Myocyte (in vitro differentiated cells): ENCODE measurements at regions not wholly inside any gene's neighbourhood (a gene's known extent, or its start where the extent isn't known, plus 50 kb on each side); places are given as distances from the start of the nearest gene placed in this dataset.

Experiments
- DNase-seq: peaks from one replicate; pipeline ENCODE4 v3.0.0-alpha.2; 2012; ENCODE audit warnings: low read depth

DNA sequence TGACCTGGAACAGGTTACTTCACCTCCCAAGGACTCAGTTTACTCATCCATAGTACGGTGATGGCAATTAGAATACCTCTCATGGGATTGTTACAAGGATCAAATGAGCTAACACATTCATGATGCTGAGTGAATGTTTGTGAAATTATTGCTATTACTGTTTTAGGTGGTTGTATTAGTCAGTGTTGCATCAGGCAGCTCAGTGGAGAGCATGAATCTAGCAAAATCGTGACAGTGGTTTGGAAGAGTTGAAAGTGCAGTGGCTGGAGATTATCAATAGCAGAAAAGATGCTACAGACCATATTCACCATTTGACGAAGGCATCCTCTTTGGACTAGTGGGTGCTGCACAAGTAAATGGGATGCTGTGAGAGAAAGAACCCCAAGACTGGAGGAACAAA lies 50.4 kb upstream of the CTNNBL1 start:
- no peak for DNase-seq

DNA sequence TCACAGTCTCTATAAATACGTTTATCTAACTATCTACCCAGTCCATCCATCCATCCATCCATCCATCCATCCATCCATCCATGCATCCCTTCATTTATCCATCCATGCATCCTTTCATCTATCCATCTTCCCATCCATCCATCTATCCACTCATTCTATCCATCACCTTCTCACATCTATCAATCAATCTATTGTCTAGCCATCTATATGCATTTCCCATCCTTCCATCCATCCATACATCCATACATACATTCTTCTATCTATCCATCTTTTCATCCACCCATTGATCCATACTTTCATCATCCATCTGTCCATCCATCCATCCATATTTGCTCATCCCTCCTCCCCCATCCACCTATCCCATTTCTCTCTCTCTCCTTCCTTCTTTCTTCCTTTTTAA lies 51.6 kb upstream of the CTNNBL1 start:
- no peak for DNase-seq

DNA sequence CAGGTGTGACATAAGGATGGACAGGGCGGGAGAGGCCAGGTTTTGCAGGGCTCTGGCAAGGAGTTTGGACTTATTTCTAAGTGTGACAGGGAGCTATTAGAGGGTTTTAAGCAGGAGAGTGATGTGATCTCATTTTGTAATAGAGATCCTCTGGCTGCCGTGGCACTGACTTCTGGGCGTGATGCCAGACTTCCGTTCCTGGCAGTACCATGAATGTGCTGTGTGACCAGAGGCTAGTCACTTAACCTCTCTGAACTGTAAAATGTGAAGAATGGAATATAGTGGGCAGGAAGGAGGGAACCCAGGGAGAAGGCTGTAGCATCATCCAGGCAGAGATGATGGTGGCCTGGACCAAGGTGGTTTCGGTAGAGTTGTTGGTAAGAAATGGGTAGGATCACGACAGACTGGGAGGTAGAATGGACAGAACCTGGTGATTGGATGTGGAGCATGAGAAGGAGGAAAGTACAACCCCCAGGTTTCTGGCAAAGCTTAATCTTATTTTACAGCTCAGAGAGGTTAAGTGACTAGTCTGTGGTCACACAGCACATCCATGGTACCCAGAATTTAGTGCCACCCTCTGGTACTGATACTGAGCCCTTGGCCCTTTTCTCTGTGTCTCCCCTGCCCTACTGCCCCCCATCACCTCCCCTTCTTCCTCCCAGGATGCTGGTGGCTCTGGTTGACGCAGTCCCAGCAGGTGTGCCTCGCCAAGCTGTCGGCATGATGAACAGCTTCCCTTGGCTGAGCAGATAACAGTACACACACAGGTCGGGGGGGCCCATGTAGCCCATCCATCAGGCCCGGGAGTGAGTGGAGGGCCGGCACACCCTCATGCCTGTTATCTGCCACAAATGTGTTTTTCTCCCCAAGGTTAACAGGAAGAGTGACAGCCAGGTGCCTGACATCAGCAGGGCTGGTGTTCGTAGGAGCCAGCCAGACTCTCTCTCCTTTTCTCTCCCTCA lies 52.9 kb upstream of the CTNNBL1 start:
- peak; percentile 34 for DNase-seq

DNA sequence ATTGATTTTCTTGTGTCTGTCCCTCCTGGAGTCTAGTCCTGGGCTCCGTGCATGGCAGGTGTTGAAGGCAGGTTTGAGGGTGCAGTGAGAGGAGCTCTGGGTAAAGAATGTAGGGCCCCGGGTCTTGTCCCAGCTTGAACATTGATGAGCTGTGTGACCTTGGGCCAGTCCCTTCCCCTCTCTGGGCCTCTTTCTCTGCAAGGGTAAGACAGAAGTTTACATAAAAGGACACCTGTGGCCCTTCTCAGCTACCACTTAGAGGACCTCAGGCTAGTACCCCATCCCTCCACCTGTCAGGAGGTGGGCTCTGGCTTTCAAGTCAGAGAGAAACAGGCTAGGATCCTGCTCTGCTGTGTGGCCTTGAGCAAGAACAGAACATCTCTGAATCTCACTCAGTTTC lies 55.3 kb upstream of the CTNNBL1 start:
- DNase-seq, result no peak

DNA sequence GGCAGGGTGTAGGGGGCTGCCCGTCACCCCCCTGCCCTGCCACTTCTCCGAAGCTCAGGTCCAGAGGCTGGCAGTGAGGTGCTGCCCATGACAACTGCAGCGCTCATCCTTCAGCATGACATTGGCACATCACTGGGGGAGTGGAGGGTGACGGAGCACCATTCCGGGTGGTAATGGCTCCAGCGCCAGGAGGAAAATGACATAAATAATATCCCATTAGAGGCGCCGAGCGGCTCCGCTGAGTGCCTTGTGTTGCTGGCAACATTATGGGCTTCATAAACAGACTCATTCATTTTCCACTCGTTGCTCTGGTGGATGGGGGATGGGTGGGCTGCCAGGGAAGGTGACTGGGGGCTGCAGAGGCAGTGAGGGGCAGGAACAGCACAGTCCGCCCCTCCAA lies 56.9 kb upstream of the CTNNBL1 start:
- DNase-seq, result no peak

DNA sequence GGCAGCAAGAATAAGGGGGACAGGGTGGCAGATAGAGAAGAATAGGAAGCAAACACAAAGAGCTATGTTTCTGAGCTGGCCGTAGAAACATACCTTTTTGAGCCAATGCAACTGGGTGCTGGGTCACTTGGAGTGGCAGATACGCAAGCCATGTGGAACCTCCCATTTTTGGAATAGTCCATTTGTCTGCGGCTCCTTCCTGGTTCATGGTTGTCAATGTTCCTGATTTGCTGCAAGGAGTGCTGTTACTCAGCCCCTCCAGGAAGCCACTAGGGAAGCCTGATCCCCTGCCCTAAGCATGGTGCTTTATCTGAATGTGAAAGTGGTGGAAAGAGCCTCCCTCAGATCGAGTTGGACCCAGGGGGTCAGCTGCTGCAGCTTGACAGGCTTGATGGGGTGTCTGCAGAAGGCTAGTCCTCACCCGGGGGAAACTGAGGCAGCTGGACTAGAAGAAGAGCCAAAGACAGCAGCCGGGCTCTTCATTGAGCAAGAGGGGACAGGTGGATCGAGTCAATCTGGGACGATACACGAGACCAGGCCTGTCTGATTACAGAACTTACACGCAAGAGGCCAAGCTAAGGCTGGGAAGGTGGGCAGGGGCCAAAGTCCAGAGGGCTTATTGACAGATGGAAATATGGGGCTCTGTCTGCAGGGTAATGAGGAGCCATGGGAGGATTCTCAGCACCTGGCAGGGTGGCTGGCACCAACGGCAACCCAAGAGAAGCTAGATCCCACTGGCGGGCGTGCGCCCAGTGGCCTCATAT lies 57.4 kb upstream of the CTNNBL1 start:
- no peak for DNase-seq

DNA sequence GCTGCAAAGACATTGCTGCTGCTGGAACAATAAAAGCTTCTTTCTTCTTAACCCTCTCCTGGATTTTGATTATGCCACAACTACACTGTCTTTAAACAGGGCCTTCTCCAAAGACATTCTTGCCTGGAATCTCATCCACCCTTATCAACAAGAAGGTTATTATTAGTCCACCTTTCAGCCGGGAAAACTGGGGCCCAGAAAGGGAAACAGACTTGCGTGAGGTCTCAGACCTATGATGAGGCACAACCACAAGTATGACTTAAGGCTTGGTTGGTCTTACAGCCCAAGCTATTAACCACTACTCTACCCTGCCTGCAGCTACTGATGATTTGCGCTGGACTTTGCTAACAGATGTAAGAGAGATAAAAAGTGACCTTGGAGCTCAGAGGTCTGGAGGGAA lies 62.8 kb upstream of the CTNNBL1 start:
- DNase-seq, result peak; percentile 20

DNA sequence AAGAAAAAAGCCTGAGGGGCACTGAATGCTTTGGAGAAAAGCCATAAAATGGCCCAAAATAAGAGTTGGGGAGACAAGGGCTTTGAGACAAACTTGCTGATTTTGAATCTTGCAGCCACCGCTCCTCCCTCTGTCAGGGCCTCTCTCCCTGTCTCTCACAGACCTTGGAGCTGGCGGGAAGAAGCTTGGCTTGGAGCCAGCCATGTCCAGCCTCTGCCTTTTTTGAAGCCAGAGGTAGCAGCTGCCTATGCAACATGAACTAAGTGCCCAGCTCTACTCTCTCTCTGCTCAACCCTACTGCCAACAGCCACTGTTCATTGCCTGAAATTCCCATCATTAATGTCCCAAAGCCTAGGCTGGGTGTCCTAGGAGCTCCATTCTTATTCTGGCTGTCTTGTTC lies 63.7 kb upstream of the CTNNBL1 start:
- no peak for DNase-seq

DNA sequence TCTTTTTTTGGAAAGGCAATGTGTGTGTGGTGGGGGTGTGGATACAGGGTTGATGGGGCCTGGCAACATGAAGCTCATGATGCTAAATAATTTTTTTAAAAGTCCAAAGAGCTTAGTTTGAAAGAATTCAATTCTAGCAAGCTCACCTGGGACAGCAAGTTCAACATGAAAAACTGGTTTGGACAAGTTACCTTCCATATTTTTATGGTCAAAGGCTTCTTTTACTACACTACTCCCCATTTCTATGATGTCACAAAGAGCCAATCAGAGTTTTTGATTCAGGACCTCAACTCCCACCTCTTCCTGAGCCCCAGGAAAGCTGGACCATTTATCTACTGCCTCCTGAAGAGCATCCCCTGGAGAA lies 66.1 kb upstream of the CTNNBL1 start:
- DNase-seq, result no peak

DNA sequence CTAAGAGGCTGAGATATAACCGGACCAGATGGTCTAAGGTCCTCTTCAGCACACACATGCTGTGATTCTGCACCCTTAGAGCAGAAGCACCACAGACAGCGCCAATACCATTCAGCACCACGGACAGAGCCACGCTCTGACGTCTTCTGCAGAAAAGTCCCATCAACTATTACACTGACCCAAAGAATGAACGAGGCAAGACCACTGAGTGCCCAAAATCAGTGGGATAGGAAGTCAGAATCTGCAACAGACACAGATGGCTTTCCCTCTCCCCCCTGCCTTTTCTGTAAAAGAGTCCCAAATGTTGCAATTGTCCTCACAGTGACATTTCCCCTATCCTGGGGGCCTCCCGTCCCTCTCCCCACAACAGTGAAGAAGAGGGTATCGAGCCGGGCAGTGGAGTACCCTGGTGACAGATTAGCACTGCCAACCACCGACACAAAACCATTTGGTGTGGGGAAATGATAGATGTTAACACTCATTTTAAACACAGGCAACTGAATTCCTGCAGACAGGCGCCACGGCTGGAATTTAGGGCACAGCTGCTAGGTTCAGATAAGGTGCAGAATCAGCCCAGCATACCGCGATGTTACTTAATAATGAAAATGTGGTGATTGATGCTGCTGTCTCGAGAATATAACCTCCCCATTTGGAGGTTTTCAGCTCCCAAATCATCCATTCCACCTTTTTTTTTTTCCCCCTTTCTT lies 66.6 kb upstream of the CTNNBL1 start:
- peak; percentile 80 for DNase-seq

DNA sequence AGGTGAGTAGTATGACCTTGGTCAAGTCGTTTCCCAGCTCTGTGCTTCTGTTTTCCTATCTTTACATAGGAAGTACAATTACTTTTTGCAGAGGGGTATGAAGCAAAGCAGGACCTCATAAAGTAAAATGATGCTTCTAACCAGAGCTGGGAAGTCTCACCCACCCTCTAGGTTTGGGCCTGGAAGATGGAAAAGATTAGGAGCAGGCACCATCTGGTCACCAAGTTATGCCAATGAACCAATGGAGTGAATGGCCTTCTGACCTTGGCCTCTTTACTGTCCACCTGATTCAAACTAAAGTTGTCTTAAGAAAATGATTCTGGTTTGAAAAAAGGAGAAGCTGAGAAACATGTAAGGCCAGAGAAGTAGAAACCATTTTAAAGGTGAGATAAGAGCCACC lies 68.9 kb upstream of the CTNNBL1 start:
- DNase-seq, result no peak

DNA sequence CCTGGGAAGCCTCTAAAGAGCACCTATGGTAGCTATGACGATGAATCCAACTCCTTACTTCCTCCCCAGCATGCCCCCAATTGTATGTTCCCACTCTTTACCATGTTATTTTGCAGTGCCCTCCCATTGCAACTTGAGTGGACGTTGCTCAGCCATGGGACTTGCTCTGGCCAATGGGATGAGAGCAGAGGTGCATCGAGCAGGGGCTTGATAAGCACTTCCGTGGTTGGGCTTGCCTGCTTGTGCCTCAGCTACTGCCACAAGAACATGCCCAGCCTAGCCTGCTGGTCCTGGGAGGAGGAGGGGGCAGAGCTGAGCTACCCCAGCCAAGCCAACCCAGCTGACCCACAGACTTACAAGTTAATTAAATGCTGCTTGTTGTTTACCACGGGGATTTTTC lies 71.1 kb upstream of the CTNNBL1 start:
- no peak for DNase-seq

DNA sequence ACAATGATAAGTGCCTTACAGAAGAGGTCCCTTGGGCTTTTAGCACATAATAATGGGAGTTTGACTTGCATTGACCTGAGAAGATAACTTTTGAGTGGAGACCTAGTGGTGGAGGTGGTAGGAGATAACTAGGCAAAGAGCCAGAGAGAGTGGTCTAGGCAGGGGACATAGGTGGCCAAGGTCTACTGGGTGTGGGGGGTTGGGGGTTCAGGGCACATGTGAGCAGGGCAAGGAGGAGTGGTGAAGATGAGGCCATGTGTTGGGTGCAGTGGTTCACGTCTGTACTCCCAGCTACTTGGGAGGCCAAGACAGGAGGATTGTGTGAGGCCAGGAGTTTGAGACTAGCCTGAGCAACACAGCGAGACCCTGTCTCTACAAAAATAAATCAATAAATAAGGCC lies 74.3 kb upstream of the CTNNBL1 start:
- DNase-seq, result no peak

DNA sequence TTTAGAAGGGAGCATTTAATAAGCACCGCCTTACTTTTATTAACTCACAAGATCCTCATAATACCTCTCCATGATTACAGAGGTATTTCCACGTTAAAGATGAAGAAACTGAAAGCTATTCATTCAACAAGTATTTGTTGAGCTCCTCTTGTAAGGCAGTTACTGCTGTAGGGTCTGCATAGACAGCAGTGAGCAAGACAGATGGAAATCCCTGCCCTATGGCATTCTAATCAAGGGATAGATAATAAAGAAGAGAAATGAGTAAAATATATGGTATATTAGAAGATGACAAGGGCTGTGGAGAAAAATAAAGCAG lies 77.8 kb upstream of the CTNNBL1 start:
- DNase-seq, result no peak

DNA sequence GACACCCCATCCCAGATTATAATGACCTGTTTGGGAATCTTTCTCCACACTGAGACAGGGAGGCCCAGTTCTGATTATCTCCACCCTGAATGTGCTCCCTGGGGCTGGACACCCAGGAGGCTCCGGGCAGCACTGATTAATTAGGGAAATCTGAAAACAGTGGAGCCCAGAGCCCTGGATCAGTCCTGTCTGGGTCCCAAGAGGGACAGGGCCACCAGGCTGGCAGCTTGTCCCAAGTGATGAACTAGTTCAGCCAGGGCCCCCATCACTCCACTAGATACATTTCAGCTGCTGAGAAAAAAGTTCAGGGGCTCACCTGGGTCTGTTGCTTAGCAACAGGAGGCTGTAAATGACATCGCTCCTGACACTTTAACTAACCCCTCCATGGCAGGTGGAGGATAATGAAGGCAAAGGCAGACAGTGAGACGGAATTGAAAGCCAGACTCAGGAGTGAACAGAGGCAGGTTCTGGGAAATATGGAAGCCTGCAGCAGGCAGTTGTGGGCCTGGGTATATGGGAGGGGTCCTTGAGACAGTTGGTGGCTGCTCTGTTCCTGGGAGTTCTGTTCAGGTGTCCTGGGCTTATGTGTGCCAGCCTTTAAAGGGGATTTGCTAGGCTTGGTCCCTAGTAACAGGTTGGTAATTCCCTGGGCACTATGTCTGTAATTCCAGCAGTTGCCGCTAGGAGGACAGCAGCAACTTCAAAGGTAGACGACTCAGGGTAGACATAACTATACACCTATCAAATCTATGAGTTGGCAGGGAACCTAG lies 78.3 kb upstream of the CTNNBL1 start:
- no peak for DNase-seq

DNA sequence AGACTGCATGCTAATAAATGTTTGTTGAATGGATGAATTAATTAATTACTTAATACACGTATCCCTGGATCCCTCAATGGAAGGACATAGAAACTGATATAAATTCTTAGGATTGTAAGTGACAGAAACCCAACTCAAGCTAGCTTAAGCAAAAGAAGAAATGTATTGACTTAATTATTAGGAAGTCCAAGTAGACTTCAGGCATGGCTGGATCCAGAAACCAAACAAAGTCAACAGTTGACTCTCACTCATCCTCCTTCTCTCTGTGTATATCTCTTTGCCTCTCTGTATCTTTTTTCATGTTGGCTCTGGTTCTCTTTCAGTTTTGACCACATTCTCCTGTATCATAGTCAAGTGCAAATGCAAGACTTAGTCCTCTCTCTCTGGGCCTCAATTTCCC lies 82.0 kb upstream of the CTNNBL1 start:
- DNase-seq, result no peak

DNA sequence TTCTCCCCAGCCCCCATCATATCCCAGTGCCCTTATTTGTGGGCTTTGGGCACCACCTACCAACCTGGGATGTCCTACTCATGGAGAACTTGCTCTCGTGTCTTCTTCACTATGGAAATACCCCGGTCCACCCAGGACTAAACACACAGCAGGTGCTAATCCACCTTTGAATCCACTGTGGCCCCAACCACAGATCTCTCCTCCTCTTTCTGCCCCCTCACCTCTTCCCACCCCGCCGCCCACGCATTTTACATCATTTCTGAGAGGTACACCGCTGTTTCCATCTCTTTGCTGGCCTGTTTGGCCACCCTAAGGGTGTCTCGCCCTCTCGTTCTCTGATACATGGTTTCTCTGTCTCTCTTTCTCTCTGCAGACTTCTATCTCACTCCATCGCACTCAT lies 82.5 kb upstream of the CTNNBL1 start:
- no peak for DNase-seq

DNA sequence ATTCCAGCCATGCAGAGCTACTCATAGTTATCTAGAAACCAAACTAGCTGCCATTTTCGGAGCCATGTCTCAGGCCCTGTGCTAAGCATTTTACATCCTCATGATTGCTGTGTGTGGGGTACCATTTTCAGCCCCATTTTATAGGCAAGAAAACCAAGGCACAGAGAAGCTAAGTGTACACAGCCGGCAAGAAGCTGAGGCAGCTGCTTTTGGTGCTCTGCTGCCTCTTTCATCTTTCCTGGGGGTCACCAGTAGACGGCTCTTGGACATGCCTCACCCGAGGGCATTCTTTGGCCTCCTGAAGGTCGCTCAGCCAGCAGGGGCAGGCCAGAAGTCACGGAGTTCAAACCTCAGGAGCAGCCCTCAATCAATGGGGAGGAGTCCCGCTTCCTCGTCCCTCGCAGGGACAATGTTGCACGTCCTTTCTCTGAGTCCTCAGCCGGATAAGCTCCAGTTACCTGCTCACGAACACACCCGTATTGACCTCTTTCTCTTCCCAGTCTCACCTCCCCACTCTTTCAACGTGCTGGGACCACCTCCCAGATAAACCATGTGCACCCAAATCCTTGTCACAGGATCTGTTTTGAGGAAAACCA lies 82.6 kb upstream of the BLCAP start:
- no peak for DNase-seq

DNA sequence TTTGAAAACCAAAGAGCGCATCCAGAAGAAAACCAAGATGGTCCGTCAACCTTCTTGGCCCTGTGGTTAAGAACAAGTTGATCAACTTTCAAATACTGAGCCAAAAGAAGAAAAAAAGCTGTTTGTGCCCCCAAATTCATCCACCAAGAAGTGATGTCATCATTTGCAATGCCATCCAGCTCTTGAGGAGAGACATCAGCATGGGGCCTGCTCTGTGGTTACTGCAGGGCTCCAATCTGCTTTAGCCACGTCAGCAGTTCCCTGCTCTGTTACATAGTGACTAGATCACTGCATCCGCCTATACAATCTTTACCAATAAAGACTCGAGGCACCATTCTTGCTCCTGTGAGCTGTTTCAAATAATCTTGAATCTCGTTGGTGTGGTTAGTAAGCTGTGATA lies 75.0 kb upstream of the BLCAP start:
- no peak for DNase-seq

DNA sequence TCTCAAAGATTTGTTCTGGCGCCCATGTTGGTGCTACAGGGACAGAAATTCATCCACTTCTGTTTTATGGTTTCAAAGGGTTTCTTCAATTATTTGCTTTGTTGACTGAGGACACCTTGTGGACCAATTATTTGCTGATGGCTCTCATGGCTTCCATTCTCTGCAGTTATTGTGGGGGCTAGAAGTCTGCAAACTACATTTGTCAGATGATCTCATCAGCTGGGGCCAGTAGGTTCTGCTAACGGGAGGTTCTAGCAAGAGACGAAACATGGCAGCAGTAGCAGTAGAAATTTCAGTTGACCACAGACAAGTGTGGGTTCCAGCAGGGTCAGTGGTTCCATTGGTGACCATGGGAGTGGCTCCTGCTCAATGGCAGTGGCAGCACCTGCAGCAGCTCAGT lies 72.8 kb upstream of the BLCAP start:
- DNase-seq, result peak; percentile 62
